ENCODE measurements at regions not wholly inside any gene's neighbourhood (a gene's known extent, or its start where the extent isn't known, plus 50 kb on each side); places are given as distances from the start of the nearest gene placed in this dataset.

DNA sequence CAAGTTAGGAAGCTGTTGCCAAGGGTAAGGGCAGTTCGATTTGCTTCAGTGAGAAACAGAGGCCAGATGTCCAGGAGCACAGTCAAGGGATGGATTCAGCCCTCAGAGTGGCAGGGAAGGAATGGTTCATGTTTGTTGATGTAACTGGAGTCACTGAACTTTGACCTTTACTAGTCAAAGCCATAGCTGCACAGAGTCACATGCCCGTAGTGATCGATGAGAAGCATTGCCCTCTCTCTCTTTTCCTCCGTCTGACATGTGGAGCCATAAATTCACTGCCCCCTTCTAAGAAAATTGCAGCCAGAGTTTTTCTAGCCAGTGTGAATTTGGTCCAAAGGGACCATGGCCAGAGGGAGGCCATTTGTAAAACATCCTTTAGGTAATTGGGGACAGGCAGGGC lies 124.1 kb upstream of the MTNR1B start:
- DNase-seq, result no peak

DNA sequence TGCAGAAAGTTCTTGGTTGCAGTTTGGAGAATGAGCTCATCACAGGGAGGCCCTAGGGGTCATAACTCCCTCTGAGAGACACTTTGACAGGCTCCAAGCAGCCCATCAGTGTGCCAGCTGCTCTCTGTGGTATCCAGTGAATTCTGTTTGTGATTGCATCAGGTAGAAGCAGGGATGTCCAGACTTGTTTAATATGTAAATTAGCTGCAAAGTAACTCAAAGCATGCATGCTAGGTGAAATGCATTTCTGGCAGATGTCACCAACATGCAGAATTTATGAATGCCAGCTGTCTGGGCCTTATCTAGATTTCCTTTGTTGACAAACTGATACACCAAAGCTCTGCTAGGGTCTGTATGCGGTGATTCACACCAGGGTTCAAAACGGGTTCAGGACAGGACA lies 123.6 kb upstream of the MTNR1B start:
- no peak for DNase-seq

DNA sequence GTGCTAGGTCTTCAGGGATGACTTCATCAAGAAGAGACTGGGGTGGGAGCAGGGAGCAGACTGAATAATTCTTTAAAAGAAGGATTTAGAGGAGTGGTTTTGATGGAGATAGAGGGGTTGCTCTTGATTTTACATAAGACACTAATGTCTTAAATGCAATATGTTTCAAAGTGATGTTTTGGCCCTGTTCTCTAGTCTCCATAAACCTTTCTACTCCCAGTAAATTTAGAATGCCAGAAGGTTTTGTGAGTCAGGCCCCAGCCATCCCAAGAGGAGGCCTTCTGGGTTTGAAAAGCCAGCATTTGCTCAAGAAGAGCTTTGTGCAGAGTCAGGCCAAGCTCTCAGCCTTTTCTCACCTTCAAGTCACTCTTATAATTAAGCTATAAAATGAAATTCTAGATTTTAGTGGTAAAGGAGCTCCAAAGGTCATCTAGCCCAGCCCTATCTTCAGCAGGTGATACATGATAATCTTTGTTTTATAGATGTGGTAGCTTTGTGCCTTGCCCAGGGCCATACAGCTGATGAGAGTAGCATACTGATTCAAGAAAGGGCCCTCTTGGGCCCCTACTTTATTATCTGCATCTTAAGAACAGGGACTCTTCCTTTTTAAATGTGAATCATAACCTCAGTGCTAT lies 122.8 kb upstream of the MTNR1B start:
- DNase-seq, result no peak

DNA sequence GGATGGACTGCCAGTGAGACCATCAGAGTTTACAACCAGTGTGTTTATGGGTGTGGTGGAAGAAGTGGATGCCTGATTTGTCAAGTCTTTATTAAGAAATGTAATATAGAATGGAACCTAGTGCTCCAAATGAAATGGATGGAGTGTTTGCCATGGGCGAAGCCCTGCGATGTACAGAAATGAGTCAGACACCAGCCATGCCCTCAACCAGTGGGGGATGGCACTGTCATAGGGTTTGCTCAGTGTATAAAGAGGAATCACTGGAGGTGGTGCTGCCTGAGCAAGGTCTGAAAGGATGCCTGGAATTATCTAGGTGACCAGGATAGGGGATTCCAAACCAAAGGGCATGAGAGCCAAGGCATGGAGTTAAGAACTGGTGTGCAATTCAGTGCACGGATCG lies 120.9 kb upstream of the MTNR1B start:
- DNase-seq, result no peak

DNA sequence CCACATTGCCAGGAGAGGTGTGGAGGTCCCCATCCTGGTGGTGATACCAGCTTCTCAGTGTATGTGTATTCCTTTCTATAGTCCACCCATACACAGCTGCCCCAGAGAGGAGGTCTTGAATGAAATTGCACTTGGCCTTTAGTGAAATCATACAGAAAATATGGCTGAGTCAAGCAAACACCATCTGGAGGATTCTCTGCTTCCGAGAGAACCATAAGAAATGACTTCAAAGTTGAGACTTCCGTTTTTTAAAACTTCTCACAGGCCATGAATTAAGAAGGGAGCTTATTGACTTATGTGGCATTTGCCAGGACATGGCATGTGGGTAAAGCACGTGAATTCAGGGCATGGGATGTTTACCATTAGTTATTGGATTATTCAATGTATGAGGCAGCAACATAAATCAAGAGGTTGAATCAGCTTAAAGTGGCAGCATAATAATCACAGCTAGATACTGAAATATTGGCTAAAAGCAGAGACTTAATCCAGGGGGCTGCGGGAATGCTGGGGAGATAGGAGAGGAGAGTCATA lies 119.1 kb upstream of the MTNR1B start:
- no peak for DNase-seq

DNA sequence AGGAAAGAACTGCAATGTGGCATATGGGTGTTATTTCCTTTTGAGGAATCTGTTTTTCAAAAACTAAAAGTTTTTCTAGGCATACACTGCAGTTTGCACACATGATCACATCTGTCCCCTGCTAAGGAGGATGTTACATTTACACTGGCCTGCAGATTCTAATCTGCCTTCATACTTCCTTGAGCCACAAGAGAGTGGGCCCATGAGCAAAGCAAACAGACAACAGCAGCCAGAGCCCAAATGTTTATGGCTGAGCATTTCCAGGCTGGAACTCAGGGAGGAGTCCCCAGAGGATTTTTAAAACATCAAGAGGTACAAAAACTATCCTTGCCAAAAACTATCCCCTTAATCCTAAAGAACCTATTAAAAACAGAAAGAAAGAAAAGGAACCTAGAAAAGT lies 117.2 kb upstream of the MTNR1B start:
- DNase-seq, result no peak

DNA sequence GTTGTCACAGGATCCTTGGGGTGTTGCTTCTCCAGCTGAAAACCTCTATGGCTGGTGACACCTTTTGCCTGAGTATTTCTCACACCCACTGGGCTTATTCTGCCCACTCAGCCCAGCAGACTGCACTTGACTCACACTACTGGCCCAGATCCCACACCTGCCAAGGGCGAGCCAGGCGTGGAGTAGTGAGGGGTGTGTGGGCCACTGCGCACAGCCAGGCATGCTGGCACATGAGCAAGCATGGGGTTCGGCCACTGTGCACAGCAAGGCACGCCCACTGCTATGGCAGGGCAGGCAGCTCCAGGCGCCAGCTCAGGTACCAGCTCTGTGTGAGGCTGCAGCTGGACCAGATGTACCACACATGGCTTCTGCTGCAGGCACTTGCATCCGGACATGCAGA lies 116.5 kb upstream of the MTNR1B start:
- no peak for DNase-seq

DNA sequence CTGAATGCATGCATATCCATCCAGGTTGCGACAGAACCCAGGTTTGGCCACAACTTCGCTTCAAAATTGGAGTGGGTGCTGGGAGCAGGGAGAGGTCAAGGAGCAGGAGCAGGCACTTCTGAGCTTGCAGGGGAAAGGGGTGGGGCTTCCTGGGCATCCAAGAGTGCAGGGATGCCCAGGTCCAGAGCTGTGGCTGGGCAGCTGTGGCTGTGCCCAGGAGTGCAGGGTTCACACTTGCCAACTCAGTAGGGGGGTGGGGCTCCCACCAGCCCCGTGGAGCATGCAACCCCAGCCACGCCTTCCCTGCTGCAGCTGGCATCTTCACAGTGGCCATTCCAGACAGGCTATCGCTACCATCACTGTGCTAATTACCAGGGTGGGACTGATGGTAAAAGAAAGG lies 115.3 kb upstream of the MTNR1B start:
- DNase-seq, result no peak

DNA sequence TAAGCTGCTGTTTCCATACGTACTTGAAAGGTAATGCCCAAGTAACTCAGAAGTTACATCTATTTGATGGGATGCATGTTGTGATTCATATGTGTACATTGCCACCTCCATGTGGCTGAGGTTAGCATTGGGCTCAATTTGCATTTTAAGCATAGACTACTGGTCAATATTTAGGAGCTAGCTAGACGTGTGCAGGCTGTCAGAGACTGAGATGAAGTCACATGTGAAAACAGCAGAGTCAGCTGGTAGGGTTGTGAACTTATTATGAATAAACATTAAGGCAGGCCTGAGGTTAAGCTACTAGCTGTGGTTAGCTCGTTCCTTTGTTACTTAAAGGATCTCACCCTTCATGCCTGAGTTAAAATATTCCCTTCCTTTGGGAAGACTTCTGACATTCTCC lies 114.5 kb upstream of the MTNR1B start:
- DNase-seq, result no peak

DNA sequence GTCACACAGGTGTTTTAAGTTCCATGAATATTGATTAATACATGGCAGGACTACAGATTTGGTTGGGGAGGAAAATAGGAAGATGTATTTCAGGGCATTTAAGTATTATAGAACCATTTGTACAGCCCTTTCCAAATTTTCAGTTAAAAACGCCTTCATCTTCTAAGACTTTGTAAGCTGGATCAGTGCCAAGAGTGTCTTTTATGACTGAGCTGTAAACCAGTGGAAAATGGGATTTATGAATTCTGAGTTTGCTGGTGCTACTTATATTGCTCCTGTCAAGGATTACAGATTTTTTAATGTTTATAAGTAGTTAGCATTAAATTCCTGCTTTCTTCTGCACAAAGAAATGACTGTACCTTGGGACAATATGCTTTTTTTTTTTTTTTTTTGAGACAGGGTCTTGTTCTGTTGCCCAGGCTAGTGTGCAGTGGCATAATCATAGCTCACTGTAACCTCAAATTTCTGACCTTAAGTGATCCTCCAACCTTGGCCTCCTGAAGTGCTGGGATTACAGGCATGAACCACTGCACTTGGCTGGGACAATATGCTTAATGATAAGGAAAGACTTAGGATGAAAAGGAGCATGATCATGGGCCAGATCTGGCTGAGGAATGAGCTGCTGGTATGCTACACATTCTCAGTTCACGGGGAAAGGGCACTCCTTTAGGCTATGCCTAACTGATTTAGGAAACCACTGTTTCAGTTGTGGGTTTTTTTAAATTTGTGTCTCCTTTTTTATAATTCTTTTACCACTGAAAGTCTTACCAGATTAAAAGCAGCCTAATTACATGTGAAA lies 113.6 kb upstream of the MTNR1B start:
- no peak for DNase-seq

DNA sequence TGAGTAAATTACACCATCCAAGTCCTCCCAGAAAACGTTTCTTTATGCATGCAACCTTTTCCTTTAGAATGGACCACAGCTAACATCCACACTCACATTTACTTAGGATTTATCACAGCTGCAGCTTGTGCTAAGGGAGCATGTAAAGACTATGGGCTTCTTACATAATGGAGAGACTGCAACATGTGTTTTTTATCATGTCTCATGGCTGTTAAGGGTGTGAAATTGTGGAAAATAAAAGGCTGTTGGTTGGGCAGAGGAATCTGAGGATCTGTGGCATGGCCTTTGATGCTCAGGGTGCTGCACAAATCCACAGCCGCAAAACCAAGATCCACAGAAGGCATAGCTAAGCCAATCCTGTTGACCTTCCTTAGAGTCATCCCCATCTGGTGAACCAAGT lies 112.0 kb upstream of the MTNR1B start:
- no peak for DNase-seq

DNA sequence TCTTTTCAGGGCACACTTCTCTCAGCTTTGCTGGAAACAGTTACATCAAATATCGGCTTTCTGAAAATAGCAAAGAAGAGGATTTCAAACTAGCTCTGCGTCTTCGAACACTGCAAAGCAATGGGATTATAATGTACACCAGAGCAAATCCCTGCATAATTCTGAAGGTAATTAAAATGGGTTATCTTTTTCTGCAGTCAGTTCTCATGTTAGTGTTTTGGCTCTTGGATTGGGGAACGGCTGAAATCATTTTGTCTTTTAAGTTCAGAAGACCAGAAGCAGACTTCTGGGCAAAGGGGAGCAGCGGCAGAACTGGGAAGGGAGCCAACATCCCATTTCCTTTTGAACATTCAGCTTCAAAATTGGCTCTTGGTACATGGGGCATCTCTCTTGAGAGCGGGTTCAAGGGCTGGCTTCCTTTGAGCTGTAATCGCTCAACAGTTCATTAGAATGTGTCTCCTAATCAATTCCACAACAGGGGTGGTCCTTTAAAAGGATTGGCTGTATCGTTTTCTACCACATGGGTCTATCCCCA lies 110.2 kb upstream of the MTNR1B start:
- no peak for DNase-seq

DNA sequence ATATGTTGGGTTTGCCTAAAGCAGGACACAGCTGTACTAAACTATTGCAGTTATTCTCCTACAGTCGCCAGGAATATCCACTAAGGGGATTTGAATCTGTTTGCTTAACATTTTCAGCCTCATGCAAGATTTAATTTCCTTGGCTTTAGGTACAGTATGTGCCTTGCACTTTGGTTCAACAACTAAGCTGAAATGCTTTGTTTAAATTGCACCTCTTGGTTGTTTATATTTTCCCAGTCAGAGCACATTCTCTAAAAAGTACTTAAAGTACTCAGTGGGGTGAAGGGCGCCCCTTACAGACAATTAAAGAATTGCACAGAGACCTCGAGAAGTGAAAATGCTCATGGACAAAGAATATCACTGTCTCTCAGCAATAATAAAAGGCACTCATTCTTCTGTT lies 107.8 kb upstream of the MTNR1B start:
- peak; percentile 59 for DNase-seq

DNA sequence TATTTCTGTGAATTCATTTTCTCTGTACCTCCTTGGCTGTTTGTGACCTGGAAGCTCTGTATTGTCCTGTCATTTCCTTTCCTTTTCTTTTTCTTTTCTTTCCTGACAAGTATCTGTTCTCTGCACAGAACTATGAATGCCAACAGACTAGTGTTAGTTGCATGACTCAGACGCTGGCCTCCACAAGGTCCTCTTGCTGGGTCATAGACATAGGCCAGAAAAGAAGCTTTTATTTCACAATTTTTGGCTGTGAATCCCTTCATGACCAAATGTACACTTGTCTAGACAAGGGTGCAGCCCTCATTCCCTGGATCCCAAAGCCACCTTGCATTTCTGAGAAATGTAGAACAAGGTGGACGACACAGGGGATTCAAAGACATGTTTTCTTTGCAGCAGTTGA lies 104.1 kb upstream of the MTNR1B start:
- DNase-seq, result no peak

DNA sequence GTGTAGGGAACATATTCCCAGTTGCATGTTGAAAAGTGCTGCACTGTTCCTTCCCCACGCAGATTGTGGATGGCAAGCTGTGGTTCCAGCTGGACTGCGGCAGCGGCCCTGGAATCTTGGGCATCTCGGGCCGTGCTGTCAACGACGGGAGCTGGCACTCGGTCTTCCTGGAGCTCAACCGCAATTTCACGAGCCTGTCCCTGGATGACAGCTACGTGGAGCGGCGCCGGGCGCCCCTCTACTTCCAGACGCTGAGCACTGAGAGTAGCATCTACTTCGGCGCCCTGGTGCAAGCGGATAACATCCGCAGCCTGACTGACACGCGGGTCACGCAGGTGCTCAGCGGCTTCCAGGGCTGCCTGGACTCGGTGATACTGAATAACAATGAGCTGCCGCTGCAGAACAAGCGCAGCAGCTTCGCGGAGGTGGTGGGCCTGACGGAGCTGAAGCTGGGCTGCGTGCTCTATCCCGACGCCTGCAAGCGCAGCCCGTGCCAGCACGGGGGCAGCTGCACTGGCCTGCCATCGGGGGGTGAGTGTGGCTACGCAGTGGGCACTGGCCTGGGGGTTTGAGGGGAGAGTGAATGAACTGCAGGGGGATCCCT lies 102.7 kb upstream of the MTNR1B start:
- no peak for DNase-seq

DNA sequence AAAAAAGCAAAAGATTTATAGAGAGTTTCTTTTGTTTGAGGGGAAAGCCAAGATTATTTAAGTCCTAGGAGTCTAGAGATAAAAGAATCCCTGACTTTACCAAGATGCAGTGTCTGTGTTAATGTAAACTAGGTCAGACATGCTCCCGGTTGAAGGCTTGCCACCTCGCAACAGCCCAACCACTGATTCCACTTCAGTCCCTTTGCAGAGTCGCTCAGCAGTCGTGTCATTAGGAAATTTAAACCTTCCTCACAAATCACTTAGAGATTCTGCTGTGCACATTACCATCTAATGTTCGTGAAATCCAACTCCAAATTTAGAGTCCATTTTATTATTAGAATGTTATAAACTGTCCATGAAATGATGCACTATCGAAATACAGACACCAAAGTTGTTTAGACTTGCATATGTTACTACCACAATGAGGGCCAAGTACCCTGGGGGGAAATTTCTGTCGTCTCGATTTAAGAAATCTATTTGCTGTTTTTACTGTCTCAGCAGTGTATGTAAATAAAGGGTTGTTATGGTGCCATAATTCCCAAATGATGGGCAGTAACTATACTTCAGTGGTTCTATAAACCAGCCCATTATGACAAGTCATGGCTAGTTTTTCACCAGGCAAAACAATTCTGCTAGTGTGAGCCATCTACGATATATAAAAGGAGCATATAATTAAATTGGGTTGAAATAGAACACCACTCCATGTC lies 101.4 kb upstream of the MTNR1B start:
- no peak for DNase-seq

DNA sequence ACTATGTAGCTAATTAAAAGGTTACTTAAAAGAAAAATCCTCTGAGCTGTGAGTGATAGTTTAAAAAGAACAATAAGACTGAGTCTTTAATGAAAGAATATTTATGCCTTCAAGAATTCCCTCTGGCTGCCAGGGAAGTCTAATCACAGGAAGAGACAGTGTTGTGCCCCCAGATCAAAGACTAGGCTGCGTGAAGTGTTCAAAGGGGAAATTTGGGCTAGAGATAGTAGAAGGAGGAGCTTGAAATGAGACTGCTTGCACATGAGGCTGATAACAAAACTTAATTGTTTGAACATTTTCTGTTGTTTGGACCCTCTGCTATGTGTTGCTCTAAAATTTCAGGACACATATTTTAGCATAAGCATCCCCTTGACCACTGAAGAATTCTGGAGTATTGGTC lies 99.7 kb upstream of the MTNR1B start:
- DNase-seq, result no peak

DNA sequence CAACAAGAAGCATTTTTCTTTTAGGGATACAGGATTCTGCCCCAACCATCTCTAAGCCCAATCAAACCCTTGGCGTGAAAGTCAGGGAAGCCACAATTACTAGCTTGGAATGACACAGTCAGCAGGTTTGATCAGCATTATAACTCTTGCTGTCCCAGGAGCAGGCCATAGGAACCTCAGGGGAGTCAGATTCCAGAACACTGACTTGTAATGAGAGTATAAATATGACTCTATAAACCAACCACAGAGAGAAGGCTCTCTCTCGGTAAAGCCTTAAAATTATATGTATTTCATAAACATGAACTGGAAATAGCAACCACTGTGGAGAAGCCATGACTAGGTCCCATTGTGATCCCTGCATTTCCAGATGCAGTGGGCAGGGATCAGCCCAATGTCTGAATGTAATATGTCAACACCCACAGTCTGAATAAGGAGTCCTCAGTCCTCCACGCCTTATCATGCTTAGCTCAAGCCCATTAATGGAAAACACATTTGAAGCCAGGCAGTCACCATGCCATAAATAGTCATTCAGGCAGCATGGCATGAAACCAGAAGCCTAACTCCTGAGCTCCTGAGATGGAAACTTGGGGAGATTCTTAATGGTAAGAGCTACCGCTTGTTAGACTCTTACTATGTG lies 99.1 kb upstream of the MTNR1B start:
- no peak for DNase-seq

DNA sequence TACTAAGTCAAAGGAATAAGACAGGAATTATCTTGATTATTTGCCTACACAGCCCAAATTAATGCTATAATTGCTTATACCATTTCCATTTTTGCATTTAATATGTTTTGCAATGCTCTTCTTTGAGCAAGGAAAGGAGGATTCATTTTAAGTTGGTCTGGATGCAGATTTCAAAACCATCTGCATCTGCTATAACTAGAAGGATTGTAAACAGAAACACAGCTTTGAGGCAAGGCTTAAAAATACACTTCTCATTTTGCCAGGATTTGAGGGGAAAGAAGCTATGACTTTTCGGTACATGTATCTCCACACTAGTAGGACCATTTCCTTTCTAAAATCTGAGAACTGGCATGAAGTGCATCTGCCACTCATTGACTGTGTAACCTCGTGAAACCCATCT lies 95.9 kb upstream of the MTNR1B start:
- DNase-seq, result no peak

DNA sequence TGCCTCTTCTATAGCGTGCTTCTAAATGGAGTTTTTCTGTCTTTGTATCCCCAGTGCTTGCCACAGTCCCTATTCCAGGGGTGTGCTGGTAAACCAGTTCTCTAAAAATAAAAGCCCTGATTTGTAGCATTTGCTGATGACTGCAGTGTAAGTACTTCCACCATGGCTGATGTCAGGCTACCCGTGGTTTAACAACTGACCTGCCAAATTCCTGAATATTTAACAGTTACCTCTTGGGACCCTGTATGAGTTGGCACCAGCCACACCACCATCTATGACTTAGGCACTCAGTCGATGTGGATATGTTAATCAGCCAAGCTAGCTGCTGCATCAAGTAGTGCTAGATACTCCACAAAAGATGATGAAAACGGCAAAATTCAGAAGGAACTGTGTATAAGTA lies 94.0 kb upstream of the MTNR1B start:
- no peak for DNase-seq

DNA sequence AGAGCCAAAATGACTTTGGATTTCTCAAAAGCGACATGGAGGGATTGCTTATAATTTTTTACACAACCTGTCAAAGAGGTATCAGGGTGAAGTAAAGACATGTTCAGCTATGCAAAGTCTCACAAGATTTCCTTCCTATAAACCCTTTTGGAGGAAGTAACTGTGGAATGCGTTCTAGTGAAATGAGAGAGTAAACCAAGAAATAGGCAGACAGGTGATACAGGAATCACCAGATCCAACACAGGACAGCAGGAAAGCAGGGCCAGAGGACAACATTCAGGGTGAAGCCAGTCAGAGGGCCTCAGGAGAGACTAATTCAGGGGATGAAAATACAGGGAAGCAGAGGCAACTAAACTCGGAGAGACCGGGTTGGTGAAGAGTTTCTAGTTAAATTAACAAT lies 90.4 kb upstream of the MTNR1B start:
- DNase-seq, result no peak

DNA sequence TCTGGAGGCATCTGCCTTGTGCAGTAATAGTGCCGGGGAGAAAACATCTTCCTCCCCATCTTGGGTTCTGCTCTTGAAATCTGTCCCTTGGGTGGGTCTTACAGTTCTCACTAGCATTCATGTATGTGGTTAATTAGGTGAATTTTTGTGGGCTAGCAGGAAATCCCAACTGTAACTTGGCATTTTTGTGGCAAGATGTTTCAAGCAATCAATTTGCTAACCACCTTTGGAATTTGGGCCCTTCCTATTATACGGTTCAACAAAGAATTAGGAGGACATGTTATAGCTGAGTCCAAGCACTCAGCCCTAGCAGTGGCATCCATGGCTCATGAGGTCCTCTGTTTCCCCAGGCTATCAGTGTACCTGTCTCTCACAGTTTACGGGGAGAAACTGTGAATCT lies 89.1 kb upstream of the MTNR1B start:
- DNase-seq, result no peak
